ENCODE measurements at regions not wholly inside any gene's neighbourhood (a gene's known extent, or its start where the extent isn't known, plus 50 kb on each side); places are given as distances from the start of the nearest gene placed in this dataset.
A peak's percentile ranks its signal among the peaks of the same experiment; 100 is the strongest.
"Not testable (repeated sequence)": the region's sequence is repeated elsewhere in the genome, so short reads cannot be mapped to it uniquely, and the experiment has no call there.

DNA sequence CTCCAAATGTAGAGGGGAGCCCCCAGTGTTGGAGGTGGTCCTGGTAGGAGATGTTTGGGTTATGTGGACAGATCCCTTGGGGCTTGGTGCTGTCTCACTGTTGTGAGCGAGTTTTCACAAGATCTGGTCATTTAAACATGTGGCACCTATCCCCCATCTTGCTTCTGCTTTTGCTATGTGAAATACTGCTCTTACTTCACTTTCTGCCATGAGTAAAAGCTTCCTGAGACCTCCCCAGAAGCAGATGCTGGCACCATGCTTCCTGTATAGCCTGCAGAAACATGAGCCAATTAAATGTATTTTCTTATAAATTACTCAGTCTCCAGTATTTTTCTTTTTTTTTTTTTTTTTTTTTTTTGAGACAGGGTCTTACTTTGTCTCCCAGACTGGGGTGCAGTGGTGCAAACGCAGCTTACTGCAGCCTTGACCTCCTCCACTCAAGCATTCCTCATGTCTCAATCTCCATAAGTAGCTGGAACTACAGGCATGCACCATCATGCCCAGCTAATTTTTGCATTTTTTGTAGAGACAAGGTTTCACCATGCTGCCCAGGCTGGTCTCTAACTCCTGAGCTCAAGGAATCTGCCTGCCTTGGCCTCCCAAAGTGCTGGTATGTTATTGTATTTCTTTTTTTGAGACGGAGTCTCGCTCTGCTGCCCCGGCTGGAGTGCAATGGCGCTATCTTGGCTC lies 177.1 kb downstream of the ALDH8A1 start:
- no peaks in the 10 kb centered on the region for H3K4me1 ChIP-seq
- no peak for DNase-seq
- peaks cover 0 to 12% (median 0%) of the 10 kb centered on the region in 12 donors for H3K9me3 ChIP-seq
- TF ChIP-seq POLR2A (IDR thresholded peaks at IDR 0.05) (no peak), CTCF (IDR thresholded peaks at IDR 0.05) (no peak)
- H3K27ac ChIP-seq, result no peak overlapping the region
- intact Hi-C loops (cut with DNase I), result no loop called here
- no peak for ATAC-seq
- H3K27me3 ChIP-seq, result no peaks in the 10 kb centered on the region
- no peaks in the 10 kb centered on the region for H3K36me3 ChIP-seq
- H3K4me3 ChIP-seq, result no peak overlapping the region
- 96 to 98% (median 98%) methylated on average over 6 of the region's 6 CpGs for WGBS, 4 donors

- intact Hi-C loops (cut with DNase I), result no loop called here
- Histone ChIP-seq H3K9me3 (no peaks in the 10 kb centered on the region), H3K27ac (no peak overlapping the region), H3K4me3 (no peak overlapping the region), H3K27me3 (no peaks in the 10 kb centered on the region), H3K36me3 (no peaks in the 10 kb centered on the region), H3K4me1 (peaks cover 0 to 5% (median 0%) of the 10 kb centered on the region in 12 donors)
- ATAC-seq (no peak), DNase-seq (no peak)
- TF ChIP-seq POLR2A (IDR thresholded peaks at IDR 0.05) (no peak), CTCF (IDR thresholded peaks at IDR 0.05) (no peak)
- WGBS, 4 donors, result 76 to 88% (median 86%) methylated on average over 2 of the region's 2 CpGs
Measured at GRCh38 chr6:134768931-134769330, 181.0 kb downstream of the ALDH8A1 start.

DNA sequence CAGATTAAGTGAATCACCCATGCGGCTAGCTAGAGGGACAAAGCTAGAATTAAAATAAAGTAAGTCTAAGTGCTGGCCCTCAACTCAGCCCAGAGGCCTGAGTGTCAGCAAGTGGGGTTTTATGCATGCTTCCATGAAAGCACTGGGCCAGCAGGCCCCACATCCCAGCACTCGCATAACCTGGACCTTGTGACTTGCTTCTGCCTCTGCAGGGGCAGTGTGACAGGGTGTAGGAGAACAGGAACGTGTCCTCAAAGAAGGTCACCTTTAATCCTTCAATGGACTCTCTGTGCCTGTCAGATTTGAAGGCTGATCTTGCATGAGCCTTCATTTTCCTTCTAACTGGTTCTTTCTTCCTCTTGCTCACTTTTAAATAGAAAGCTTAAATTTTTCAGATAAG lies 183.4 kb downstream of the ALDH8A1 start:
- H3K36me3 ChIP-seq, result no peaks in the 10 kb centered on the region
- 38 to 74% (median 40%) methylated on average over 3 of the region's 3 CpGs for WGBS, 4 donors
- no peaks in the 10 kb centered on the region for H3K27me3 ChIP-seq
- H3K4me3 ChIP-seq, result no peak overlapping the region
- H3K9me3 ChIP-seq, result peaks cover 0 to 5% (median 0%) of the 10 kb centered on the region in 12 donors
- H3K27ac ChIP-seq, result no peak overlapping the region
- no peak for TF ChIP-seq CTCF (IDR thresholded peaks at IDR 0.05)
- TF ChIP-seq POLR2A (IDR thresholded peaks at IDR 0.05), result no peak
- intact Hi-C loops (cut with DNase I), result no loop called here
- H3K4me1 ChIP-seq, result peaks cover 0 to 5% (median 0%) of the 10 kb centered on the region in 12 donors
- DNase-seq, result no peak
- peak in 3 of 4 donors; percentile 62 to 64 (median 64) for ATAC-seq

DNA sequence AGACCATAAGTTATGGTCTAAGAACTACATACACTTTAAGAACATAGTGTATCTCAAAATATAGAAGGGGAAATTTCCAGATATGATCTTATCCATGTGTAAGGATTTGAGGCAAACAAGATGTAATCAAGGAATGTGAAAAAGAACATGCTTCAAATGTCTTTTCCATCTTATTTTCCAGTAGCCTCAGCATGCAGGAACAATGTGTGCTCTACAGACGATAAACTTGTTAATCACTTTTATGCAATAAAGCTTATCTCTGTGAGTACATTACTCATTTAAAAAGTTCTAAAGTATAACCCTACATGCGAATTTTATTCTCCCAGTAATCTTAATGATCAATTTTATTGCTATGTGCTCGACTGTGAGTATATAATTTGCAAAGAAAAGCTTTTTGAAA lies 185.2 kb downstream of the ALDH8A1 start:
- Histone ChIP-seq H3K27ac (no peak overlapping the region), H3K4me1 (peaks cover 0 to 5% (median 0%) of the 10 kb centered on the region in 12 donors), H3K27me3 (no peaks in the 10 kb centered on the region), H3K36me3 (no peaks in the 10 kb centered on the region), H3K9me3 (peaks cover 0 to 5% (median 0%) of the 10 kb centered on the region in 12 donors), H3K4me3 (no peak overlapping the region)
- 78 to 89% (median 83%) methylated on average over 3 of the region's 3 CpGs for WGBS, 4 donors
- ATAC-seq, result no peak
- DNase-seq, result no peak
- intact Hi-C loops (cut with DNase I), result no loop called here
- TF ChIP-seq POLR2A (IDR thresholded peaks at IDR 0.05) (no peak), CTCF (IDR thresholded peaks at IDR 0.05) (no peak)

DNA sequence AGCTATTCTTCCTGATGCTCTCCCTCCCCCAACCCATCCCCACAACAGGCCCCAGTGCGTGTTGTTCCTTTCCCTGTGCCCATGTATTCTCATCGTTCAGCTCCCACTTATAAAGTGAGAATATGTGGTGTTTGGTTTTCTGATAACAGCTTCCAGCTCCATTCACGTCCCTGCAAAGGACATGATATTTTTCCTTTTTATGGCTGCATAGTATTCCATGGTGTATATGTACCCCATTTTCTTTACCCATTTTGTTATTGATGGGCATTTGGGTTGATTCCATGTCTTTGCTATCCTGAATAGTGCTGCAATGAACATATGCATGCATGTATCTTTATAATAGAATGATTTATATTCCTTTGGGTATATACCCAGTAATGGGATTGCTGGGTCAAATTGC lies 186.3 kb downstream of the ALDH8A1 start:
- ATAC-seq; intact Hi-C loops (cut with DNase I); H3K27me3 ChIP-seq; DNase-seq; H3K36me3 ChIP-seq; H3K27ac ChIP-seq; H3K4me3 ChIP-seq; H3K9me3 ChIP-seq; H3K4me1 ChIP-seq: not testable (repeated sequence)
- WGBS, 4 donors, result 93 to 95% (median 94%) methylated on average over 3 of the region's 3 CpGs

Data from heart left ventricle (tissue), 16 donors.